A549 (cell line): ENCODE measurements at regions not wholly inside any gene's neighbourhood (a gene's known extent, or its start where the extent isn't known, plus 50 kb on each side); places are given as distances from the start of the nearest gene placed in this dataset.

ENCODE experiments used
- ATAC-seq, 2 experiments: fragments of 200-7000 bp in 1 of 2; fragments of >200 bp in 1 of 2; cut with Nextera tagmentation in 1 of 2; cut with Tn5 transposase in 1 of 2; 3 replicates each; pipeline versions ENCODE4 v1.8.0 to v1.9.1; 2018 to 2020; ENCODE audit warnings: mild to moderate bottlenecking in 1 of 2, moderate library complexity in 1 of 2
- CTCF ChIA-PET: fragments of 300-600 bp; sonication (Branson Sonifier 250); formaldehyde crosslinking; extraction: SDS; loops from one replicate; lab custom pipeline; 2021; ENCODE audit warnings: antibody characterized with exemption, inconsistent platforms; lab: Yijun Ruan, JAX
- POLR2A ChIA-PET: fragments of 350-600 bp; formaldehyde crosslinking; extraction: SDS; loops from one replicate; lab custom pipeline; 2021; ENCODE audit warnings: antibody characterized with exemption, inconsistent platforms; lab: Yijun Ruan, JAX
- DNase-seq, 2 experiments: peaks; one replicate each; pipeline versions ENCODE4 v3.0.0 to v3.0.0-alpha.2; 2011 to 2016; ENCODE audit warnings: low read depth in 1 of 2, low spot score in 1 of 2
- FAIRE-seq: peaks from 2 replicates; lab custom pipeline; 2011; peaks lifted over from hg19 to GRCh38; lab: Jason Lieb, UNC
- H3K27ac ChIP-seq, 2 experiments: fragments of >200 bp; sonication (Bioruptor Twin); formaldehyde crosslinking; 3 replicates each; pipeline ENCODE4 v1.5.1; 2016 to 2017
- H3K4me1 ChIP-seq: fragments of >200 bp; sonication (Bioruptor Twin); formaldehyde crosslinking; 3 replicates; pipeline ENCODE4 v1.6.1; 2016
- H3K4me2 ChIP-seq: fragments of >200 bp; sonication (Bioruptor Twin); formaldehyde crosslinking; 3 replicates; pipeline ENCODE4 v1.6.1; 2016
- H3K4me3 ChIP-seq: fragments of >200 bp; sonication (Bioruptor Twin); formaldehyde crosslinking; 3 replicates; pipeline ENCODE4 v1.5.1; 2016
- H3K9me3 ChIP-seq: fragments of >200 bp; sonication (Bioruptor Twin); formaldehyde crosslinking; 3 replicates; pipeline ENCODE4 v1.6.1; 2016
- ATOH8 ChIP-seq: fragments of 250-450 bp; sonication (Bioruptor Pico); IDR thresholded peaks from 2 replicates; pipeline ENCODE4 v1.5.0; 2020; ENCODE audit warnings: low read depth, mild to moderate bottlenecking, moderate library complexity
- BCL3 ChIP-seq: fragments of >200 bp; sonication (Bioruptor Twin); formaldehyde crosslinking; IDR thresholded peaks from 3 replicates; pipeline ENCODE4 v1.6.1; 2016
- CBX2 ChIP-seq: fragments of 200-600 bp; sonication (generic); IDR thresholded peaks from 2 replicates; pipeline ENCODE4 v1.6.1; 2016; ENCODE audit warnings: low read depth, mild to moderate bottlenecking, borderline replicate concordance
- CEBPB ChIP-seq, 2 experiments: fragments of >200 bp in 1 of 2; sonication (Bioruptor Twin) in 1 of 2; formaldehyde crosslinking in 1 of 2; IDR thresholded peaks; 2 replicates each; pipeline ENCODE4 v1.6.1; 2012 to 2016
- CHD4 ChIP-seq: fragments of 200-600 bp; sonication (generic); IDR thresholded peaks from 2 replicates; pipeline ENCODE4 v1.6.1; 2016; ENCODE audit warnings: antibody characterized with exemption, mild to moderate bottlenecking, borderline replicate concordance
- CTCF ChIP-seq: fragments of >200 bp; sonication (Bioruptor Twin); formaldehyde crosslinking; IDR thresholded peaks from 3 replicates; pipeline ENCODE4 v1.5.1; 2016
- ESRRA ChIP-seq: fragments of 150-350 bp; IDR thresholded peaks from 2 replicates; pipeline ENCODE4 v1.6.1; 2014; ENCODE audit warnings: mild to moderate bottlenecking, low read length, borderline replicate concordance
- FOSB ChIP-seq: fragments of 250-450 bp; sonication (Bioruptor Pico); IDR thresholded peaks from 2 replicates; pipeline ENCODE4 v1.5.0; 2020; ENCODE audit warnings: mild to moderate bottlenecking, moderate library complexity
- FOSL2 ChIP-seq, 2 experiments: fragments of 450-650 bp in 1 of 2; fragments of >200 bp in 1 of 2; sonication (Bioruptor Twin) in 1 of 2; formaldehyde crosslinking; IDR thresholded peaks; 2 replicates each; pipeline versions ENCODE4 v1.5.0 to v1.6.1; 2016 to 2020; ENCODE audit warnings: mild to moderate bottlenecking in 1 of 2, moderate library complexity in 1 of 2
- GATA3 ChIP-seq: IDR thresholded peaks from 2 replicates; pipeline ENCODE4 v1.6.1; 2012; ENCODE audit warnings: borderline replicate concordance
- HES2 ChIP-seq: fragments of >200 bp; sonication (Bioruptor Twin); formaldehyde crosslinking; IDR thresholded peaks from 2 replicates; pipeline ENCODE4 v1.6.1; 2016
- HEYL ChIP-seq: fragments of 250-450 bp; sonication (Bioruptor Pico); IDR thresholded peaks from 2 replicates; pipeline ENCODE4 v1.8.0; 2021; ENCODE audit warnings: mild to moderate bottlenecking, moderate library complexity
- HOXB5 ChIP-seq: fragments of 250-450 bp; sonication (Bioruptor Pico); IDR thresholded peaks from 2 replicates; pipeline ENCODE4 v1.5.0; 2020; ENCODE audit warnings: mild to moderate bottlenecking, moderate library complexity
- JUN ChIP-seq, 2 experiments: fragments of >200 bp; sonication (Bioruptor Twin); formaldehyde crosslinking; IDR thresholded peaks; 2 replicates in 1 of 2; 3 replicates in 1 of 2; pipeline ENCODE4 v1.6.1; 2016 to 2017
- MAZ ChIP-seq: fragments of 150-350 bp; IDR thresholded peaks from 2 replicates; pipeline ENCODE4 v1.6.1; 2014; ENCODE audit warnings: antibody characterized with exemption, low read depth, low read length, borderline replicate concordance
- PBX3 ChIP-seq: IDR thresholded peaks from 2 replicates; pipeline ENCODE4 v1.6.1; 2012
- POLR2A ChIP-seq: IDR thresholded peaks from 2 replicates; pipeline ENCODE4 v1.6.1; 2012; ENCODE audit warnings: mild to moderate bottlenecking, low read length
- POLR2AphosphoS2 ChIP-seq: conservative IDR thresholded peaks from 2 replicates; pipeline ENCODE4 v1.6.1; 2012; ENCODE audit warnings: low read length, improper control_type of control experiment, inconsistent platforms
- RFX5 ChIP-seq: fragments of 450-650 bp; IDR thresholded peaks from 2 replicates; pipeline ENCODE4 v1.7.1; 2014; ENCODE audit warnings: antibody characterized with exemption, mild to moderate bottlenecking, moderate library complexity
- RNF2 ChIP-seq: fragments of 200-600 bp; sonication (generic); IDR thresholded peaks from 2 replicates; pipeline ENCODE4 v1.6.1; 2016; ENCODE audit warnings: low read depth, mild to moderate bottlenecking, antibody characterized with exemption, moderate library complexity, borderline replicate concordance
- SREBF2 ChIP-seq: fragments of 450-650 bp; IDR thresholded peaks from 2 replicates; pipeline ENCODE4 v1.6.1; 2014; ENCODE audit warnings: mild to moderate bottlenecking, moderate library complexity
- WGBS: methylation state at CpG from one replicate; pipeline ENCODE4 v1.1.6; 2017; ENCODE audit errors: missing lambda C conversion rate; 5-methylcytosine and 5-hydroxymethylcytosine counted together

GRCh38 chr20:50247196-50248094, 56.8 kb downstream of the CEBPB start:
- WGBS = 85% methylated on average over 9 of the region's 9 CpGs
- ChIA-PET CTCF (interaction anchor here (0.6 to 1.5 kb wide), 7 partner anchors 8 to 376 kb away, joined by 3 to 5 read pairs (median 3); no protein-coding TSS in a partner anchor), POLR2A (interaction anchor here (0.6 kb wide), 1 partner anchor 51 kb away, joined by 4 read pairs; no protein-coding TSS in a partner anchor)
- no peak for TF ChIP-seq POLR2AphosphoS2
- TF ChIP-seq HOXB5 (CRISPR knock-in tag) = no peak
- TF ChIP-seq POLR2A = no peak
- no peak for TF ChIP-seq CTCF
- no peak for TF ChIP-seq RNF2
- TF ChIP-seq ESRRA = no peak
- no peak for TF ChIP-seq FOSB (CRISPR knock-in tag)
- TF ChIP-seq CHD4 = no peak
- TF ChIP-seq ATOH8 = no peak
- TF ChIP-seq RFX5 = no peak
- no peak for TF ChIP-seq JUN (IDR thresholded peaks at IDR 0.05)
- no peak for TF ChIP-seq FOSL2 (IDR thresholded peaks at IDR 0.05)
- no peak for TF ChIP-seq FOSL2 (CRISPR knock-in tag; IDR thresholded peaks at IDR 0.05)
- no peak for TF ChIP-seq HES2
- TF ChIP-seq HEYL = no peak
- no peak for TF ChIP-seq GATA3
- TF ChIP-seq CBX2 = no peak
- TF ChIP-seq PBX3 = no peak
- H3K27ac ChIP-seq = peak overlapping the region; percentile 37 to 73; a peak in 4 of 6 replicates
- ATAC-seq = 0 out of 6 replicates have a peak, but pooled peaks of 1 of the 2 experiments have one; percentile 11
- H3K9me3 ChIP-seq = no peaks in the 10 kb centered on the region
- DNase-seq = no peak
- peaks cover 57% of the 10 kb centered on the region for H3K4me1 ChIP-seq
- no peak overlapping the region for H3K4me3 ChIP-seq
- FAIRE-seq = no peak
- H3K4me2 ChIP-seq = no peak overlapping the region

GRCh38 chr20:50248104-50248641, 57.5 kb downstream of the CEBPB start:
- H3K9me3 ChIP-seq = no peaks in the 10 kb centered on the region
- ATAC-seq (peak in 1 of 2 experiments; percentile 34; a peak in 3 of 6 replicates), FAIRE-seq (no peak), DNase-seq (no peak)
- TF ChIP-seq JUN (IDR thresholded peaks at IDR 0.05) (no peak), MAZ (no peak), CEBPB (IDR thresholded peaks at IDR 0.05) (no peak), FOSL2 (IDR thresholded peaks at IDR 0.05) (no peak), FOSL2 (CRISPR knock-in tag; IDR thresholded peaks at IDR 0.05) (peak; percentile 40; the same call in 1 of the 2 replicates), SREBF2 (no peak), BCL3 (no peak)
- peak overlapping the region; percentile 21 to 73; a peak in 4 of 6 replicates for H3K27ac ChIP-seq
- ChIA-PET POLR2A (interaction anchor here (0.6 kb wide), 1 partner anchor 52 kb away, joined by 4 read pairs; no protein-coding TSS in a partner anchor), CTCF (interaction anchor here (0.9 to 1.5 kb wide), 5 partner anchors 9 to 57 kb away, joined by 3 to 5 read pairs (median 3); no protein-coding TSS in a partner anchor)
- H3K4me1 ChIP-seq = peaks cover 57% of the 10 kb centered on the region
- 83% methylated on average over 13 of the region's 17 CpGs for WGBS
- no peak overlapping the region for H3K4me3 ChIP-seq
- H3K4me2 ChIP-seq = no peak overlapping the region
